ENCODE measurements at regions not wholly inside any gene's neighbourhood (a gene's known extent, or its start where the extent isn't known, plus 50 kb on each side); places are given as distances from the start of the nearest gene placed in this dataset.

DNA sequence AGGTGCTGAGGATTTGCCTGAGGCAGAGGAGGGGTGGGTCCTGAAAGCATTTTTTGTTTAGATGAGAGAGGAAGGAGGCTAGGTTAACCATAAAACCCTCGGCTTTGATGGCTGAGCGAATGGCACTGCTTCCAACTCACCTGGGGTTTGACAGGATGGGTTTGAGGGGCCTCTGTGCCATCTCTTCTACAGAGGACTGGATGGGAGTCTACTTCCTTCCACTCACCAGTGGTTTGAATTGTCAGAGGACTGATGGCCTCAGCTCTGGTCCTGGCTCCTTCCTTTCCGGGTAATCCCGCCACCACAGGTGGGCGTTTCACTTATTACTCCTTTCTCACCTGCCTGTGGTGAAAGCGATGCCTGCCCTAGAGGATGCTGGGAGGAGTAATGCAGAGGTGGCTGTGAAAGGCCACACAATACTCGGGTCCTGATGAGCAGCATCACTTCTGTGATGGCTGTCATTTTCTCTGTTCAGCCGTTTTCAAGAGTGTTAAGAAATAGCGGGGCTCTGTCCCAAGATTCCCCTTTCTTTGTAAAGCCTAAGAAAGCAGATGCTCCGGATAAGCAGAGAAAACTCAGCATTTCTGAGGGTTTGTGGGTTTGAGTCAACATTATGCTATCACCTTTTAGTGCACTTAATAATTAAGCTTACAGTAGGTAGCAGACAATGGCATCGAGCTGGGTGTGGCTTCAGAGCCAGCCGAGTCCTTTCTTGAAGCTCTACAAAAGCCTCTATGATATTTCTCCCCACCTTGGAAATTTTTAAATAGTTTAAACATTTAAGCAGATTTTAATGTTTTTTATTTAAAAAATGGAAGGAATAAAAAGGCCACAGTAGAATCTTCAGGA, 220.7 kb downstream of the HLX start:
- Histone ChIP-seq H2BK12ac (ENCODE audit: low read length) (no peak overlapping the region), H2BK120ac (ENCODE audit: insufficient read depth, low read length, poor library complexity) (no peak overlapping the region), H3K79me1 (ENCODE audit: low read length) (no peaks in the 10 kb centered on the region), H3K9me3 (ENCODE audit: insufficient read depth, low read depth, low read length) (no peaks in the 10 kb centered on the region), H3K4me1 (ENCODE audit: control insufficient read depth in 1 of 2, insufficient read depth in 2 of 2, low read length in 2 of 2) (no peaks in the 10 kb centered on the region), H3K27ac (ENCODE audit: low read depth, low read length) (no peak overlapping the region), H2AK5ac (ENCODE audit: low read length) (no peak overlapping the region), H4K12ac (ENCODE audit: low read depth, low read length) (no peak overlapping the region), H3K9ac (ENCODE audit: low read length) (no peak overlapping the region), H4K91ac (ENCODE audit: low read depth, low read length) (no peak overlapping the region), H3K14ac (ENCODE audit: low read length) (no peak overlapping the region), H2BK5ac (ENCODE audit: low read depth, low read length, poor library complexity) (no peak overlapping the region), H3K23ac (ENCODE audit: low read length) (no peak overlapping the region), H3K4ac (ENCODE audit: low read depth, low read length) (no peak overlapping the region), H3K18ac (ENCODE audit: low read length) (no peak overlapping the region), H3K4me2 (ENCODE audit: low read length) (no peak overlapping the region), H4K8ac (ENCODE audit: low read depth, low read length) (no peak overlapping the region), H3K36me3 (ENCODE audit: control insufficient read depth in 1 of 2, insufficient read depth in 2 of 2, low read length in 2 of 2) (no peaks in the 10 kb centered on the region), H3K79me2 (ENCODE audit: control insufficient read depth, insufficient read depth, low read length, poor library complexity) (no peaks in the 10 kb centered on the region), H3K27me3 (ENCODE audit: insufficient read depth, low read length) (no peaks in the 10 kb centered on the region), H2AFZ (ENCODE audit: insufficient read depth, low read length, poor library complexity) (no peak overlapping the region), H3K4me3 (ENCODE audit: low read depth, low read length) (no peak overlapping the region)
- no peak for DNase-seq
- no CpG with 5 or more reads among the region's 12 CpGs for WGBS (ENCODE audit: extremely low coverage, insufficient coverage, insufficient read length)

DNA sequence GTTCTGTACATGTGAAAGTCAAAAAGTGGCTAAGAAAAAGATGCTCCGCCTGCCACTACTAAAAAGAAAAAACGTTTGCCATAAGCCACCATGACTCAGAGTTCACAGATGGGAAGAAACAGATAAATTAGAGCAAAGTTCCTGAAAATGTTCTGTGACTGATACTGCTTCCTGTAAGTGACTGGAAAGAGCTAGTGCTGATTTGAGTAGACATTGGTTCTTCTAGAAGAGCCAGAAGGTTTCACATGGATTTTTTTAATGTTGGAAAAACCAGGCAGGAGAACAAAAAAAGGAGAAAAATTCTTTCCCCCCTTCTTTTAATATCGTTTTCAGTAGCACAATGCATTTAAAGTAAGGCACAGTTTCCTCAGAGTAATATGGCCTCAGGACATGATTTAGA, 221.4 kb downstream of the HLX start:
- Histone ChIP-seq H3K9ac (ENCODE audit: low read length) (no peak overlapping the region), H3K4ac (ENCODE audit: low read depth, low read length) (no peak overlapping the region), H3K9me3 (ENCODE audit: insufficient read depth, low read depth, low read length) (no peaks in the 10 kb centered on the region), H3K27me3 (ENCODE audit: insufficient read depth, low read length) (no peaks in the 10 kb centered on the region), H3K14ac (ENCODE audit: low read length) (no peak overlapping the region), H3K18ac (ENCODE audit: low read length) (no peak overlapping the region), H3K23ac (ENCODE audit: low read length) (no peak overlapping the region), H3K79me2 (ENCODE audit: control insufficient read depth, insufficient read depth, low read length, poor library complexity) (no peaks in the 10 kb centered on the region), H3K4me2 (ENCODE audit: low read length) (no peak overlapping the region), H2AK5ac (ENCODE audit: low read length) (no peak overlapping the region), H4K12ac (ENCODE audit: low read depth, low read length) (no peak overlapping the region), H3K79me1 (ENCODE audit: low read length) (no peaks in the 10 kb centered on the region), H3K27ac (ENCODE audit: low read depth, low read length) (no peak overlapping the region), H2BK5ac (ENCODE audit: low read depth, low read length, poor library complexity) (no peak overlapping the region), H2AFZ (ENCODE audit: insufficient read depth, low read length, poor library complexity) (no peak overlapping the region), H2BK120ac (ENCODE audit: insufficient read depth, low read length, poor library complexity) (no peak overlapping the region), H2BK12ac (ENCODE audit: low read length) (no peak overlapping the region), H3K4me1 (ENCODE audit: control insufficient read depth in 1 of 2, insufficient read depth in 2 of 2, low read length in 2 of 2) (no peaks in the 10 kb centered on the region), H3K4me3 (ENCODE audit: low read depth, low read length) (no peak overlapping the region), H3K36me3 (ENCODE audit: control insufficient read depth in 1 of 2, insufficient read depth in 2 of 2, low read length in 2 of 2) (no peaks in the 10 kb centered on the region), H4K8ac (ENCODE audit: low read depth, low read length) (no peak overlapping the region), H4K91ac (ENCODE audit: low read depth, low read length) (no peak overlapping the region)
- WGBS (ENCODE audit: extremely low coverage, insufficient coverage, insufficient read length), result no CpG with 5 or more reads among the region's 3 CpGs
- DNase-seq, result peak in 1 of 2 donors; percentile 43

DNA sequence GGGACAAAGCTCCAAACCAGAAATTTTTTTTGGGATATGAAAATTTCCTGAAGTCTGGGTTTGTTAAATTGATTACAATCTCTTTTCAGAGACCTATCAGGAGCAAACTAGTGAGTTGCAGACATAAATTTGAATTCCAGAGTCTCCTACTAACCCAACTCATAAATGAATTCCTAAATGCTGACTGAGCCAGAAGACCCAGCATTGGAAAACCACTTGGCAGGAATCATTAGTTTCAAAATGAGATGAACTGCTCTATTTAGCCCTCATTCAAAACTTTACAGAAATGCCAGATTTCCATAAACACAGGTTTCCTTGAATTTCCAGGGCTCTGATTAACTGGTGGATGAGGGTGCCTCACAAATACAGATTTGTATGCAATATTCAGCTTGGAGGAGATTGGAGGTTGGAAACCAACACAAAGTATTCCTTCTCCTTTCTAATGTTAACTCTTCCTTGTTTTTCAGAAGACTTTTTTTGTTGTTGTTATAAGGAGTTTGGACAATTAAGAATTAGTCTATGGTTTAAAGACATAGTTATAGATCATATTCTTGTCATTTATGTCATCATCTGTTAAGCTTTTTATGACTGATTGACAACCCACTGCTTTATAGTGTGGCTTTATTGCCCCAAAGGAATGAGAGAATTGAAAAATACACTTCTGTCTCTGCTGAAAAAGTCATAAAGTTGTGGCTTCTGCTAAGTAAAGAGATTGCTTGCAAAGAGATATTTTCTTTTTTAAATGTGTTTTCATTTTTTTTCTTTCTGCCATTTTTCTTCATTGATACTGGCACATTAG, 222.8 kb downstream of the HLX start:
- Histone ChIP-seq H3K27me3 (ENCODE audit: insufficient read depth, low read length) (no peaks in the 10 kb centered on the region), H3K14ac (ENCODE audit: low read length) (no peak overlapping the region)

DNA sequence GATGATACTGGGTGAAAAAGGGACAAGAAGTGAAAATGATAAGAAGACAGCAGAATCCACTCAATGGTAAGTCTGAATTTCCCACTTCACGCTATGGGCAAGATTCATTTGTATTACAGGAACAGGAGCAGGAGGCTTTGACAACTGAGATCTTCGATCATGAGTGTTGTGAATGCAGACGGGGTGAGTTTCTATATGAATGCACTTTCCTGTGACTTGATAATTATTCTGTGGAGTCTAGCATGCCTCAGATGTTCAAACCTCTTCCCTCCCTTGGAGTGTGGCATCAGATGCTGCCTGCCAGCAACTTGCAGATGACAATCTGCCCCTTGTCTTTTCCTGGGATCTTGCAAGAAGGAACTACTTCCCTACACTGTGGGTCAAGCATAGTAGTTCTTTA, 225.4 kb downstream of the HLX start:
- Histone ChIP-seq H4K12ac (ENCODE audit: low read depth, low read length) (no peak overlapping the region), H3K4me1 (ENCODE audit: control insufficient read depth in 1 of 2, insufficient read depth in 2 of 2, low read length in 2 of 2) (no peaks in the 10 kb centered on the region), H3K23ac (ENCODE audit: low read length) (no peak overlapping the region), H3K18ac (ENCODE audit: low read length) (no peak overlapping the region), H4K91ac (ENCODE audit: low read depth, low read length) (no peak overlapping the region), H2BK5ac (ENCODE audit: low read depth, low read length, poor library complexity) (no peak overlapping the region), H3K27me3 (ENCODE audit: insufficient read depth, low read length) (no peaks in the 10 kb centered on the region), H3K79me2 (ENCODE audit: control insufficient read depth, insufficient read depth, low read length, poor library complexity) (no peaks in the 10 kb centered on the region), H2AFZ (ENCODE audit: insufficient read depth, low read length, poor library complexity) (no peak overlapping the region), H3K4ac (ENCODE audit: low read depth, low read length) (no peak overlapping the region), H3K4me3 (ENCODE audit: low read depth, low read length) (no peak overlapping the region), H2BK12ac (ENCODE audit: low read length) (no peak overlapping the region), H2BK120ac (ENCODE audit: insufficient read depth, low read length, poor library complexity) (no peak overlapping the region), H3K79me1 (ENCODE audit: low read length) (no peaks in the 10 kb centered on the region), H2AK5ac (ENCODE audit: low read length) (no peak overlapping the region), H3K9ac (ENCODE audit: low read length) (no peak overlapping the region), H3K27ac (ENCODE audit: low read depth, low read length) (no peak overlapping the region), H4K8ac (ENCODE audit: low read depth, low read length) (no peak overlapping the region), H3K4me2 (ENCODE audit: low read length) (no peak overlapping the region), H3K9me3 (ENCODE audit: insufficient read depth, low read depth, low read length) (no peaks in the 10 kb centered on the region), H3K14ac (ENCODE audit: low read length) (no peak overlapping the region), H3K36me3 (ENCODE audit: control insufficient read depth in 1 of 2, insufficient read depth in 2 of 2, low read length in 2 of 2) (no peaks in the 10 kb centered on the region)
- no peak for DNase-seq
- no CpG with 5 or more reads among the region's 3 CpGs for WGBS (ENCODE audit: extremely low coverage, insufficient coverage, insufficient read length)

More for the DNA sequence above, 222.8 kb downstream of the HLX start:
- Histone ChIP-seq H3K4me3 (ENCODE audit: low read depth, low read length) (no peak overlapping the region), H2AK5ac (ENCODE audit: low read length) (no peak overlapping the region), H3K4ac (ENCODE audit: low read depth, low read length) (no peak overlapping the region), H4K12ac (ENCODE audit: low read depth, low read length) (no peak overlapping the region), H3K9ac (ENCODE audit: low read length) (no peak overlapping the region), H3K79me2 (ENCODE audit: control insufficient read depth, insufficient read depth, low read length, poor library complexity) (no peaks in the 10 kb centered on the region), H3K23ac (ENCODE audit: low read length) (no peak overlapping the region), H4K91ac (ENCODE audit: low read depth, low read length) (no peak overlapping the region), H2BK12ac (ENCODE audit: low read length) (no peak overlapping the region), H2BK120ac (ENCODE audit: insufficient read depth, low read length, poor library complexity) (no peak overlapping the region), H2BK5ac (ENCODE audit: low read depth, low read length, poor library complexity) (no peak overlapping the region), H3K4me1 (ENCODE audit: control insufficient read depth in 1 of 2, insufficient read depth in 2 of 2, low read length in 2 of 2) (no peaks in the 10 kb centered on the region), H3K4me2 (ENCODE audit: low read length) (no peak overlapping the region), H2AFZ (ENCODE audit: insufficient read depth, low read length, poor library complexity) (no peak overlapping the region), H3K27ac (ENCODE audit: low read depth, low read length) (no peak overlapping the region), H4K8ac (ENCODE audit: low read depth, low read length) (no peak overlapping the region), H3K9me3 (ENCODE audit: insufficient read depth, low read depth, low read length) (no peaks in the 10 kb centered on the region), H3K36me3 (ENCODE audit: control insufficient read depth in 1 of 2, insufficient read depth in 2 of 2, low read length in 2 of 2) (no peaks in the 10 kb centered on the region), H3K79me1 (ENCODE audit: low read length) (no peaks in the 10 kb centered on the region), H3K18ac (ENCODE audit: low read length) (no peak overlapping the region)
- DNase-seq, result no peak

All from trophoblast cell (in vitro differentiated cells and primary cell).